GM12873 (cell line): ENCODE measurements at regions not wholly inside any gene's neighbourhood (a gene's known extent, or its start where the extent isn't known, plus 50 kb on each side); places are given as distances from the start of the nearest gene placed in this dataset.

ENCODE experiments used
- TF ChIP-seq, protein P1 (sequence below): IDR thresholded peaks from 2 replicates; pipeline ENCODE4 v1.5.1; 2012; ENCODE audit warnings: low read depth, mild to moderate bottlenecking, moderate library complexity, low read length, control low read depth; ENCODE audit not compliant: insufficient read depth; ENCODE audit errors: missing control alignments

DNA sequence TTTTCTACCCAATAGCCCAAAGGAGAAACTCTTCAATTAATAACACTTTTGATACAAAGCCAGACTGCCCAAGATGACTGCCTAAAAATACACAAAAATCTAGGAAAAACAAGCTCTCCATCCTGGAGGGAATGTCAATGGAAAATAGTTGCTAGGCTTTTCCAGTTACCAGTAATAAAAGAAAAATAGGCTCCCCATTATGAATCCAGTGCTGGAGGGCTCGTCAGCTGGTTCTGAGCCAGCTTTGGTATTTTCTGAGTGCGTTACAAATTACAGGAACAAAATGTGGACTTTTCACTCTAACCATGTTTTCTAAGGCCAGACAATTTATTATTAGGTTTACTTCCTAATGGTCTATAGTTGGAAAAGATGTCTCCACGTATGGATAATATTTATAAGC, 414.5 kb downstream of the ACTL7B start:
- TF ChIP-seq, protein P1, sequence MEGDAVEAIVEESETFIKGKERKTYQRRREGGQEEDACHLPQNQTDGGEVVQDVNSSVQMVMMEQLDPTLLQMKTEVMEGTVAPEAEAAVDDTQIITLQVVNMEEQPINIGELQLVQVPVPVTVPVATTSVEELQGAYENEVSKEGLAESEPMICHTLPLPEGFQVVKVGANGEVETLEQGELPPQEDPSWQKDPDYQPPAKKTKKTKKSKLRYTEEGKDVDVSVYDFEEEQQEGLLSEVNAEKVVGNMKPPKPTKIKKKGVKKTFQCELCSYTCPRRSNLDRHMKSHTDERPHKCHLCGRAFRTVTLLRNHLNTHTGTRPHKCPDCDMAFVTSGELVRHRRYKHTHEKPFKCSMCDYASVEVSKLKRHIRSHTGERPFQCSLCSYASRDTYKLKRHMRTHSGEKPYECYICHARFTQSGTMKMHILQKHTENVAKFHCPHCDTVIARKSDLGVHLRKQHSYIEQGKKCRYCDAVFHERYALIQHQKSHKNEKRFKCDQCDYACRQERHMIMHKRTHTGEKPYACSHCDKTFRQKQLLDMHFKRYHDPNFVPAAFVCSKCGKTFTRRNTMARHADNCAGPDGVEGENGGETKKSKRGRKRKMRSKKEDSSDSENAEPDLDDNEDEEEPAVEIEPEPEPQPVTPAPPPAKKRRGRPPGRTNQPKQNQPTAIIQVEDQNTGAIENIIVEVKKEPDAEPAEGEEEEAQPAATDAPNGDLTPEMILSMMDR: no peak

DNA sequence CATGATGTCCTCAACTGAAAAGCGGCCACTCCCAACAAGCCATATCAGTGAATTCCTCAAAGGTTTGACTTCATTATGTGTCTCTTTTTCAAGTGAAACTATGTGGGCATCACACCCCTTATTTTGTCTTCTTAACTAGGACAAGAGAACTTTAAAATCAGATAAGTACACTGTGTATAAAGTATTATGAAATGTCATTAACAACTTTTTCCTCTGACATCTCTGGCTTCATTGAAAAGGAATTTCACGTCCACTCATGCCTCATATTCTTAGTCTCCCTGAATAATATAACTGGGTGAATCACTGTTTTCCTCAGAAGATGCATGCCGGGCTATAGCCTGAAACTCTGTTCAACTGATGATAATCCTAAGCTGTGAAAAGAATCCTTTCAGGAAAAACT, 415.8 kb downstream of the ACTL7B start:
- TF ChIP-seq, protein P1: no peak

DNA sequence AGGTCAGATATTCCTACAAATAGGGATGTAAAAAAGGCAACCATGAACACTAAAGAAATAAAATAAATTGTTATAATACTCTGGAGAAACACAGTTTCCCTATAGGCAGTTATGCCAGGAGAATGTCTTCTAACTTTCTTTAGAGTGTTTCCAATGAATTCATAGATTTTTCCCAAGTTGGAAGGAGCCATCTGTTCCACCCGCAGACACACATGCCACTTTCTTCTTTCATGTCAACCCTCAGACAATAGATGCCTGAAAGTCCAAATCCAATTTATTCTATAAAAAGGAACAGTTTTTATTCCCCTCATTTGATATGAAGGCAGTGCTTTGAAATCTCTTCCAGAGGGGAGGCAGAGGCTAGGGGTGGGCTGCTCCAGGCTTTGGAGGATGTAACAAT, 418.1 kb downstream of the ACTL7B start:
- TF ChIP-seq, protein P1: no peak

DNA sequence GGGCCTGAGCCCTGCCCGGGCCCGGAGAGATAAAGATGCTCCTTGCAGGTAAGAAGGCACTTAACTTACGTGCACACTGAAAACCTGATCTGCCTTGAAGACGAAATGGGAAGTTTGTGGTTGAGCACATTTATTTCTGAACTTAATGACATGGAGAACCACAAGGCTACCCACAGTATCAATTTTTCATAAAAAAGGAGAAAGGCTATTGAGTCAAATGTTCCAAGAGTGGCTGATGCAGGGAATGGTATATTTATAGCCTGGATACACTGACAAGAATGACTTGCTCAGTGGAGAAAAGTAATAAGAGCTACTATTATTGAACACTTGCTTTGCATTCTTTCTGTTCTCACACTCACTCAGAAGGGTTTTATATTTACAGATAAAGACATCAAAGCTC, 419.3 kb downstream of the ACTL7B start:
- TF ChIP-seq, protein P1: no peak

DNA sequence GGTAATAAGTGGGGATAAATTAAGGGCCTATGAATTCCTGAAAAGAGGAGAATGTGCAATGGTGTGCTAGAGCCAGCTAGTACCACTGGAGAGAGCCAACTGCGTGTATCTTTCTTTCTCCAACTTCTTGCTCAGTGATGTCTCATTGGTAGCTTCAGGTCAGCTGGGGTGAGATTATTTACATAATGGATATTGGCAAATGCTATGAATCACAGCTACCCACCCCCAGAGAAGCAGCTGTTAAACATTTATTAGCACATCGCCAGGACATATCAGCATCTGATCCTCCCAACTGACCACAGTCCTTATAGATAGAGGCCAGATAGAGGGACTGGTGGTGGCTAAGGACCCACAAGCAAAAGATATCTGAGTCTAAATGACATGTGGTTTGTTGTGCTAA, 421.3 kb downstream of the ACTL7B start:
- TF ChIP-seq, protein P1: no peak

DNA sequence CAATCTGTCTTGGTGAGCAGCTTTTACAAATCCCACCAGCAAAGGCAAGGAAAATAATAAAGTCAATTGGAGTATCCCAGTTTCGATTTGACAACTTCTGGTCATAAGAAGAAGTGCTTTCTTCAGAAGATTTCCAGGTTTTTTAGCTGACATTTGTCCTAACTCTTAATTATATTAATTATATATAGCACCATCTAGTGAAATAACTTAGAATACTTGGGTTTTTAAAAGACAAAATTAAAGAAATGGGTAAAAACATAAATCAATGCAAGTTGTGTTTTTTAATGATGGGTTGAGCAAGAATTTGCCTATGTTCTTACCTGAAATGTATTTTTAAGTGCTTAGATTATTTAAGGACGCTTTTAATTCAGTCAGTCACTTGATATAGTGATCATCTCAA, 421.8 kb downstream of the ACTL7B start:
- TF ChIP-seq, protein P1: no peak

DNA sequence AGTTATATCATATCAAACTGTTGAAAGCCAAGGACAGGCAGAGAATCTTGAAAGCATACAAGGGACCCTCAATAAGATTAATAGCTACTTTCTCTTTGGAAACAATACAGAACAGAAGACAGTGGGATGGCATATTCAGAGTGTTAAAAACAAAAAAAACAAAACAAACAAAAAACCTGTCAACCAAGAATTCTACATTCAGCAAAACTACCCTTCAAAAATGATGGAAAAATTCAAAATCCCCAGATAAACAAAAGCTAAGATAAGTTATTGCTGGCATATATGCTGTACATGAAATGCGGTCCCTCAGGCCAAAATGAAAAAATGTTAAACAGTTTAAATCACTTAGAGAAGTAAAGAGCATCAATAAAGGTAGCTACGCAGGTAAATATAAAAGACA, 425.1 kb downstream of the ACTL7B start:
- TF ChIP-seq, protein P1: no peak

DNA sequence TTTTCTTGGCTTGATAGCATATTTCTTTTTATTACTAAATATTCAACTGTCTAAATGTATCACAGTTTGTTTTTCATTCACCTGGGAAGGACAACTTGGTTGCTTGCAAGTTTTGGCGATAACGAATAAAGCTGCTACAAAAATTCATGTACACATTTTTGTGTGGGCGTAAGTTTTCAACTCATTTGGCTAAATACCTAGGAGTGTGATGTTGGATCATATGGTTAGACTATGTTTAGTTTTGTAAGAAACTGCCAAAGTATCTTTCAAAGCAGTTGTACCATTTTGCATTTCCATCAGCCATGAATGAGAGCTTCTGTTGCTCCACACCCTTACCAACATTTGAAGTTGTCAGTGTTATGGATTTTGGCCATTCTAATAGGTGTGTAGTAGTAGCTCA, 428.0 kb downstream of the ACTL7B start:
- TF ChIP-seq, protein P1: no peak
